ENCODE measurements at regions not wholly inside any gene's neighbourhood (a gene's known extent, or its start where the extent isn't known, plus 50 kb on each side); places are given as distances from the start of the nearest gene placed in this dataset.
"Not testable (repeated sequence)": the region's sequence is repeated elsewhere in the genome, so short reads cannot be mapped to it uniquely, and the experiment has no call there.

DNA sequence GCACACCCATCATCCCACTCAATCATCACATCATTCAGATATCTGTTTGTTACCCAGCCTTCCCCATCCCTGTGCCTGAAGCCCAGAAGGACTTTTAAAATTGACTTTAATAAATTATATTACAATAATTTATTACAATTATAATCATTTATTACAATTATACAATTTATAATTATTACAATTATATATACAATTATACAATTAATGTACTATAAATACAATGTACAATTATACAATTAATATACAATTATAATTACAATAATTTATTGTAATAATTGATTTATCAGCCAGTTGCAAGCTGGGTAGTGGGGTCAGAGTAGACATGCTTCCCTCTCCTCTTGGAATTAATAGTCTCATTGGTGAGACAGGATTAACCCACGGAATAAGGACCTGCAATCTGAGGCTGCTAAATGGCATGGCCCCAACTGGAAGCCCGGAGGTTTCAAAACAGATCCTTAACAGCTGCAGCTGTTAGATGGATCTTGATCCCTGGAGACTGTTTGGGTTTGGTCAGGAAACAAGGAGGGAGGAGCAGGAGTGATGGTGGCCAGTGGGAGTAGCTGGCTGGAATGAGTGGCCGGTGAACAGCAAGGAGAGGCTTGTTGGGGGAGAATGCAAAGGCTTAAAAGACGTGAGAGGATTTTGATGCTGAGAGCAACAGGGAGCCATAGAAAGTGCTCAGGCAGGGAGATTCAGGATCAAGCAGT is 402.8 kb upstream of the PODXL start:
- no peak for DNase-seq (ENCODE audit: low spot score)

- no peak for DNase-seq (ENCODE audit: low spot score)
These were observed 401.1 kb upstream of the PODXL start for GRCh38 chr7:131957338-131958020.

DNA sequence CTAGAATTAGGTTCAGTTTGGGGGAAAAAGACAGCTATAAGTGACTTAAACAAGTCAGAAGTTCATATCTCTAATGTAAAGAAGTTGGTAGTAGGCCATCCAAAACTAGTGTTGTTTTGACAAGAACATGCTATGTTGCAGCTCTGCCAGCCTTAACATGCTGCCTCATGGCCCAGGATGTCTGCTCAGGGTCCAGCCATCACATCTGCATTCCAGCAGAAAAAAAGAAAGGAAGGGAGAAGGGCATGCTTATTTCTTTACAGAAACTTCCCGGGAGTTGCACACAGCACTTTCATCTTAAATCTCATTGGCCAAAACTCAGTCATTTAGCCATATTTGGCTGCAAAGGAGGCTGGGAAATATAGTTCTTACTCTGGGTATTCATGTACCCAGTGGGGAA is 400.4 kb upstream of the PODXL start:
- no peak for DNase-seq (ENCODE audit: low spot score)

- no peak for DNase-seq (ENCODE audit: low spot score)
These were observed 399.3 kb upstream of the PODXL start for GRCh38 chr7:131955679-131956078.

- DNase-seq (ENCODE audit: low spot score), result no peak
These were observed 396.8 kb upstream of the PODXL start for GRCh38 chr7:131953184-131953583.

- no peak for DNase-seq (ENCODE audit: low spot score)
These were observed 395.9 kb upstream of the PODXL start for GRCh38 chr7:131952365-131952764.

DNA sequence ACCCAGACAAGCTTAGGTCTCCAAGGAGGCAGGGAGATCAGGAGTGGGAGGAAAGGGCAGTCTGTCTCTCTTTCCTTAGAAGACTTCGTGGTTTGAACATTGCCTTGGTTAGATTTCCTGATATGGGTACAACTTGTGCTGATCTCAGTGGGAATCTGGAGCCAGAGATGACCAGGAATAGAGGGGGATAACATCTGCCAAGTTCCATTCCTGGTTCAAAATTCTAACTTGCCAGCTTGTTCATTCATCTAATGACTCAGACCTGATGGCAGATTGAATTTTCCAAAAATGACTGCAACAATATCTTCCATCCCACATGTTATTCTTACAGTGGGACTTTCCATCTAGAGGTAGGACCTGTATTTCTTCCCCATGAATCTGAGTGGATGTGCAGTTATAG is 394.3 kb upstream of the PODXL start:
- no peak for DNase-seq (ENCODE audit: low spot score)

DNA sequence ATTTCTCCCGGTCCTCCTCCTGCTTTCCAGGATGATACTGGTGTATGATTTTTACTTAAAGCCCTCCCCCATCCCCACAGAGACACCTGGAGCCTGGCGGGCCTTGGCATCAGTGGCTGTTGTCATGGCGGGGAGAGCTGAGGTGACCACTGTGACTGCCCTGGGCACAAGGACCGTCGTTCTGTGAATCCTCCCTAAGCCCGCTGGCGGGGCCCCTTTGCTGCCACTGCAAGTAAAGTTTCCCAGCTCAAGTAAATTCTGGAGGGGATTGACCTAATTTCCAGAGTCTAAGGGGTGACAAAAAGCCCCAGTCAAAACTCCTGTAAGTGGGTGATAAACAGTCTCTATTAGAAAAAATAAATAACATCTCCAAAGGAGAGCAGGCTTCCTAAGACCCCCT is 393.2 kb upstream of the PODXL start:
- no peak for DNase-seq (ENCODE audit: low spot score)

GRCh38 chr7:131948434-131949053 is 392.1 kb upstream of the PODXL start:
- DNase-seq (ENCODE audit: low spot score), result peak; percentile 15

GRCh38 chr7:131947661-131948060 is 391.2 kb upstream of the PODXL start:
- DNase-seq (ENCODE audit: low spot score), result no peak

- DNase-seq (ENCODE audit: low spot score), result no peak
These were observed 389.6 kb upstream of the PODXL start for GRCh38 chr7:131945957-131946544.

DNA sequence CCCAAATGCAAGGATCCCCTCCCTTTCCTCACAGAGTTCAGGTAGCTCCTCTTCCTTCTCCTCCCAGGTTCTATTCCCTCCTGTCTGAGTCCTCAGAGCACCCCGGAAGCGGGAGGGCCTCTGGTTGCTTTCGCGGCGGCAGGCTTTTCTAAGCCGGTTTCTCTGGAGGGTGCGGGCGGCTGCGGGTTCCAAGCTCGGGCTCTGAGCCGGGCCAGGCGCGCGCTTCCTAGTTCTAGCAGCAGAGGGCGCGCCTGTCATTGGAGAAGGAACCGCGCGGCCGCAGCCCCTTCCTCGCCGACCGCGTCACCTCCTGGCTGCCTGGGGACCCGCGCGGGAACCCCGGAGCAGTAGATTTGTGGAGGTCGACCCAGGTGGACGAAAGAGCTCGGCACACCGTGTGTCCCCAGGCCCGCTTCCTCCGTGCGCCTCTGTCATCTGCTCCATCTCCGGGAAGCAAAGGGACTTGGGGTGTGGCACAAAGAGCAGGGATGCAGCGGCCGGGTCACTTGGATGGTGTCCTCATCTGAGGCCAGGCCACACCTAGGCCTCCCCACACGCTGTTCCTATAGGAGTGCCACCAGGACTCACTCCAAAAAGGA is 389.0 kb upstream of the PODXL start:
- peak; percentile 22 for DNase-seq (ENCODE audit: low spot score)

DNA sequence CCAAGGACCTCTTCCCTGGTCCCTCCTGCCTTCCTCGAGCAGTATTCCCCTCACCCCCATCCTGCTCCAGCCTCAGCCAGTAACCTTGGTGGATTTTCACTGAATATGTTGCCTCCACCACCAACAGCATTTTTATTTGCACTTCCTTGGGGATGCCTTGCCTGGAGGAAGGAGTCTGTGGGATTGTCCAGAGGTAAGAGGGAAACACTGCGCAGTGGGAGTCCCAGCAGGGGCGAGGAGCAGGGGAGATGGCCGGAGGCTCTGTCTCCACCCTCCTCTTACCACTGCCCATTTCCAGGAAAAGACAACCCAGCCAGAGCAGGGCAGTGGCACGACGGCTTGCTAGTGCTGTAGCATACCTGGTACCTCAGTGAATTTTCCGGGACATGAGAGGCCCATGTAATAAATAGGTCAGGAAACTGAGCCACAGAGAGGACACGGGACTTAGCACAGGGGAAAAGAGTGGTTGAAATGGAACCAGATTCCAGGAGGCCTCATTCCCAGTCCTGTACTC is 388.2 kb upstream of the PODXL start:
- DNase-seq (ENCODE audit: low spot score), result no peak

GRCh38 chr7:131943646-131944045 is 387.2 kb upstream of the PODXL start:
- DNase-seq (ENCODE audit: low spot score), result no peak

DNA sequence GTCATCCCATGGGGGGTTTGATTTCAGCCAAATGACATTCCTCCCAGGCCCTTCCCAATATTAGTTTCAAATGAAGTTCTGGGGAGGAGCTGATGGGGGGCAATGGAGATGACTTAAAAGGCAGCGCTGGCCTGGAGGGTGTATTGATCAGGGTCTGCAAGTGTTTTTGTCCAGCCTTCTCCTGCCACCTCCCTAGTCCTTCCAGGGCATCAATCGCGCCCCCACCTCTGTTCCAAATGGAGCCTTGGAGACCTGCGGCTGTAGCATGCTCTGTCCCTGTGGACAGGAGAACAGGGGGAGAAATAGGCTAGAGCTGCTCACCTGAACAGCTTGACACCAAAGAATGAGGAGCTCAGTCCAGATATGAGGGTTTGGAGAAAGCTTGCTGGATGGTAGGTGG is 386.8 kb upstream of the PODXL start:
- DNase-seq (ENCODE audit: low spot score), result no peak

DNA sequence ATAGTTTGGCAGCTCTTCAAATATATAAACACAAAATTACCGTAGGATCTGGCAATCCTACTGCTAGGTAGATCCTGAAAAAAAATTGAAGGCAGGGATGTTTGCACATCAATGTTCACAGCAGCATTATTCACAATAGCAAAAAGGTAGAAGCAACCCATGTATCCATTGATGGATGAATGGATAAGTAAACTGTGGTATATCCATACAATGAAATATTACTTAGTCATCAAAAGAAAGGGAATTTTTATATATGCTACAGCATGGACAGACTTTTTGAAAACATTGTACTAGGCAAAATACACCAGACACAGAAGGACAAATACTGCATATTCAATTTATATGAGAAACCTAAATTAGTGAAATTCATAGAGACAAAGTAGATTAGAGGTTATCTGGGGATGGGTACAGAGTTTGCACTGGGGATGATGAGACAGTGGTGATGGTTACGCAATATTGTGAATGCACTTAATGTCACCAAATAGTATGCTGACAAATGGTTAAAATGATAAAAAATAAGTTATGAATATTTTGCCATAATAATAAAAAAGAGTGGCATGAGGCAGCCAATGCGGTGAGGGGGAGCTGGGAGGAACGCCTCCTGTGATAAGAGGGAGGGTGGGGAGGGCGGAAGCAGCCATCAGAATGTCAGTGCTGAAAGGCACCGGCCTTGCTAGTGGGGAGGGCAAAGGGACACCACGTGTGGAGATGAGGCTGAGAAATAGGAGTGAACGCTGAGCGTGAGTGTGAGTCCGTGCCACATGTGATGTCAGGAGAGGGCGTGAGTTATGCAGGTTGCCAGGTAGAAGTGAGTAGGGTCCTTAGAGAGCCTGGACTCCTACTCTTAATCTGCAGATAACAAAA is 386.1 kb upstream of the PODXL start:
- DNase-seq (ENCODE audit: low spot score), result no peak

DNA sequence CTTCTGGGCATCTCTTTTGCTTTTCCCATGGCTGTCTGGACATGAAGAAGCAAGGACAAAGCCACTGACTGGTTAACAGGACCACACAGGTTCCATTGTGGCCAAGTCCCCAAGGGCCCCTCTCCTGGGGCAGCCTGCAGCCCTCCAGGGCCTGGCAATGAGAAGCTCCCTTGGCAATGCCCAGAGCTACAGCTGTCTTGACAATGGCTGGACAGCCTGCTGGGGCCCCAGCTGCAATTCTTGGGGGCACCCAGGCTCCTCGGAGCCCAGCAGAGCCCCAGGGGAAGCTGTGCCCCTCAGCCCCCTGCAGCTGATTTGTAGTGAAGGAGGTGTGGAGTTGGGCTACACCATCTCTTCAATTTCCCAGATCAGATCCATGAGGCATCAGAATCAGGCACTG is 384.9 kb upstream of the PODXL start:
- DNase-seq (ENCODE audit: low spot score), result no peak

DNA sequence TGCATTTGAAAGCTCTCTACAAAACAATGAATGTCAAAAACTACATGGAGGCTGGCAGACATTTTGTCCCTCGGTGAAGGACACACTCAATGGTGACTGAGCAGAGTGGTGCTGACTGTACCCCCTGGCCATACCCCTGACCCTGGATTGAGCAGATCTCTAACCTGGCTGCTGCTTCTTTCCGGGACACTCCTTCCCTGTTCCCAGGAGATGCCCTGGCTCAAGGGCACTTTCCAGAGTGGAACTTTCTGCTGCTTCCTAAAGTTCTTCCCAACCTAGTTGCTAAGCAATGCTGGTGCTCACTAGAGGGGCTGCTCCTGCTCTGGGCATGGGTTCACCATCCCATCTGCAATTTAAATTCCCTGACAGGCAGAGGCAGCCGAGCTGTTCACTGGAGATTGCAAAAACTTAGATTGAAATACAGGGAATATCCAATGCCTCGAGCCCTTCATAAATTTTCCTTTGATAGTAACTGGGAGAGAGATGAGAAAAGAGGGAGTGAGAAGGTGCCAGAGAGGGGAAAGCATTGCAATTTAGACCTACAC is 384.3 kb upstream of the PODXL start:
- no peak for DNase-seq (ENCODE audit: low spot score)

- not testable (repeated sequence) for DNase-seq (ENCODE audit: low spot score)
These were observed 382.4 kb upstream of the PODXL start for GRCh38 chr7:131938788-131939187.

GRCh38 chr7:131937868-131938267 is 381.4 kb upstream of the PODXL start:
- DNase-seq (ENCODE audit: low spot score), result no peak

DNA sequence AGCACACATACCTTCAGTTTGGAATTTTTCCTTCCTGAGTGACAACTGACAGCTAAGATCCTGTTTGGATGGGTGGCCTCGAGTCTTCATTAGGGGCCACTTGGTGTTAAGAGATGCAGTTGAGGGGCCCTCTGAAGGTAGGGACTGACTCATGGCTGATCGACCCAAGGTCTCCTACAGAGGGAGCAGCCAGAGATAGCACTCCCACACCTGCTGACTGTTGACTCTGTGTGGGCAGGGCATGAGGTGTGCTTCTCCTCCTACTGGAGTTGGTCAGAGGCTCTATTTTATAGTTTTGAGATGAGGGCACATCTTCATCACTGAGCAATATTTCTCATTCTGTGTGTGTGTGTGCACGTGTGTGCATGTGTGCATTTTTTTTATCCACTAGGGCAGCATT is 378.8 kb upstream of the PODXL start:
- no peak for DNase-seq (ENCODE audit: low spot score)

Measured in kidney capillary endothelial cell (primary cell).